Motor neuron (in vitro differentiated cells): ENCODE measurements at regions not wholly inside any gene's neighbourhood (a gene's known extent, or its start where the extent isn't known, plus 50 kb on each side); places are given as distances from the start of the nearest gene placed in this dataset.

Source experiments
- ATAC-seq, 8 experiments: fragments of 200-7000 bp; cut with Tn5 transposase; replicated peaks in 6 of 8; 2 replicates each; pipeline ENCODE4 v1.8.0; 2021; ENCODE audit warnings: mild to moderate bottlenecking in 8 of 8, moderate library complexity in 8 of 8
- H3K27ac ChIP-seq, 2 donors: fragments of 250-450 bp; sonication (Bioruptor Pico); 2 replicates each; pipeline ENCODE4 v1.9.0; 2021; ENCODE audit warnings: antibody characterized with exemption in 2 of 2, mild to moderate bottlenecking in 2 of 2, moderate library complexity in 1 of 2
- H3K4me1 ChIP-seq, 2 donors: fragments of 250-450 bp; sonication (Bioruptor Pico); replicated peaks in 1 of 2; 2 replicates each; pipeline ENCODE4 v1.6.1; 2021; ENCODE audit warnings: antibody characterized with exemption in 2 of 2, mild to moderate bottlenecking in 2 of 2, moderate library complexity in 1 of 2
- H3K4me3 ChIP-seq, 5 donors: fragments of 250-450 bp; sonication (Bioruptor Pico); 2 replicates each; pipeline ENCODE4 v1.9.0; 2021; ENCODE audit warnings: antibody characterized with exemption in 5 of 5, mild to moderate bottlenecking in 5 of 5, moderate library complexity in 4 of 5
- WGBS, 10 experiments: fragments of 450-650 bp; shearing (Covaris generic); methylation state at CpG; one replicate each; pipeline ENCODE4 v1.0.0; 2022; 5-methylcytosine and 5-hydroxymethylcytosine counted together
- in situ Hi-C, 9 experiments: fragments of 400-800 bp; cut with MboI; loops; one replicate each; pipeline ENCODE4 v1.15.0; 2021; ENCODE audit warnings: low sequenced_read_pairs in 9 of 9, low pct_unique_long_range_greater_than_20kb in 2 of 9; ENCODE audit not compliant: unreplicated experiment in 9 of 9

DNA sequence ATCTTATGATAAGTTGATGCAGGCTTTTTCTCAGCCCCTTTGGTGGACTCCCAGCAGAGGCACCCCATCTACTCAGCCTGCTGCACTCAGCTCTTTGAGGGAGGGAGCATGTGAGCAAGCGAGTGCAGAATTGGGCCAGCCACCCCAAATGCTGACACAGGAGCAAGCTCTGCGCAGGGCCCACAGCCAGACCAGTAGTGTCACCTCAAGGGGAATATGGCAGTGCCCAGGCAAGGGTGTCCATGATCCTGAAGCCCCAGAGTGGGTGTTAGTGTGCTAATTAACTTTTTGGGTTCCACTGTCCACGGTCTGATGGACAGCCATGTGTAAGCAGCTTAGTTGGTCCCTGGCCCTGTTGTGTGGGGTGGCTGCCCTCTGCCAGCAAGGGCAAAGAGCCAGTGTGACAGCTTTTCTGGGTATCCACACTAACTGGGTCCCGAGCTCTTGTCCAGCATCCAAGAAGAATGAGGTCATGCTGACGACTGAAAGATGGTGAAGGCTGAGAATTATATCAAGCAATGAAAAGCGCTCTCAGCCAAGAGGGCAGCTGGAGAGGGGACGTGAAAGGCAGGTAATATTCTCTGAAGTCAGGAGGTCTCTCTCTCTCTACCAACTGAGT is 898.3 kb upstream of the PCDH9 start:
- Histone ChIP-seq H3K4me3 (no peak overlapping the region), H3K27ac (no peak overlapping the region), H3K4me1 (peaks cover 0 to 4% of the 10 kb centered on the region in 2 donors)
- ATAC-seq: no peak
- 20 to 100% (median 60%) methylated on average over 1 to 4 of the region's 7 CpGs; no CpG with 5 or more reads in 1 of the 10 experiments for WGBS, 10 experiments
- in situ Hi-C loops: no loop called here

DNA sequence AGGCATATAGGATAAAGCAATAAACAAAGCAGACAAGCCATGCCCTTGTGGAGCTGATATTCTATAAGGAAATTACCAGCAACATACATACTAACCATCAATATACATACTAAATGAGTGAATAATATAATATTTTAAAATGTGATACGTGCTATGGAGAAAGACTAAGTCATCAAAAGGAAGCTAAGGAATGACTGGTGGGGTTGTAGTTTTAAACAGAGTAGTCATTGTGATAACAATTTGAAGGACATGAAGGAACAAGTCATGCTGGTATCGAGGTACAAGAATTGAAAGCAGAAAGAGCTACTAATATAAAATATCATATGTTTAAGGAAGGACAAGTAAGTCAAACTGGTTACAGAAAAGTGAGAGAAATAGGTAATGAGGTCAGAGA is 894.9 kb upstream of the PCDH9 start:
- in situ Hi-C loops: no loop called here
- WGBS, 10 experiments: 0 to 93% (median 22%) methylated on average over 1 to 2 of the region's 2 CpGs; no CpG with 5 or more reads in 2 of the 10 experiments

DNA sequence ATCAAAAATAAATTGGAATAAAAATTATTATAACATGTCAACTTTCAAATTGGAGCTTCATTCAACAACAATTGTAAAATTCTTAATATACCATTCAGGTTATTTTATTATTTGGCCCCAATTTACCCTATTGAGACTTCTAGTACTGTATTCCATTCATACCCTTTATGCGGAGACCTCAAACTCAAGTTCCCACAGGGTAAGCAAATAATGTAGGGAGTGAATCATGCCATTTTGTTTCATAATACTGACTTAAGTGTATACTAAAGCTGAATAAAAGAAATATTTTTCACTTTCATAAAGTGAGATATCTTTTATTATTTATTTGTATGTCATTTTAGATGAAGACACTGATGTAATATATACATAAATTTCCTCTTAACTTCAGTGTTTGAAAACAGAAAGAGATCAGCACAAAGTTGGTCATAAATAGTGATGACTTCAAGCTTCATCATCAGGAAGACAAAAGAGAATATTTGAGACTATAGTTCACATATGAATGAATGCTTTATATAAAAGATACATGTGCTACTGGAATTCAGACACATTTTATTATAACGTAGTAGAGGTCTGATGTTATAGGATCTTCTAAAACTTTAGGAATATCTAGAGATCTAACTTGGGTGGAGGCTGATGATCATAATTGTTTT is 894.4 kb upstream of the PCDH9 start:
- Histone ChIP-seq H3K27ac (no peak overlapping the region), H3K4me1 (no peaks in the 10 kb centered on the region), H3K4me3 (no peak overlapping the region)
- 45 to 100% (median 85%) methylated on average over 1 to 2 of the region's 2 CpGs for WGBS, 10 experiments
- no peak for ATAC-seq
- in situ Hi-C loops: no loop called here

More for the DNA sequence above, 894.9 kb upstream of the PCDH9 start:
- no peak overlapping the region for H3K27ac ChIP-seq
- ATAC-seq: no peak
- no peaks in the 10 kb centered on the region for H3K4me1 ChIP-seq
- H3K4me3 ChIP-seq: no peak overlapping the region

DNA sequence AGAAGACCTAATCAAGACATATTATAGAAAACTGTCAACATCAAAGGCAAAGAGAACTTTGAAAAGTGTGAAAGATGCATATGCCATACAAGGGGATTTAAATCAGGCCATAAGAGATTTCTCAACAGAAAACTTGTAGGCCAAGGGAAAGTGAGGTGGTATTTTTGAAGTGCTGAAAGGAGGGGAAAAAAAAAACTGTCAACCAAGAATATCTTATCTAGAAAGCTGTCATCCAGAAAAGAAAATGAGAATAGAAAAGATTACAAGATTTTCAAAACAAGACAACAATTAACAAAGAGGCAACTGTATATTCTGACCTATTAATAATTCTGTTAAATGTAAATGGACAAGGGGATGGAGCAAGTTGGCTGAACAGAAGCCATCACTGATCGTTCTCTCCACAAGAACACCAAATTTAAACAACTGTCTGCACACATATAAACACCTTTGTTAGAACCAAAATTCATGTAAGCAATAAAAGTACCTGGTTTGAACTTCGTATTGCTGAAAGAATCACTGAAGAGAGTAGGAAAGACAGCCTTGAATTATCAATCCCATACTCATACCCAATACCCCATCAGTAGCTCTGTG is 880.1 kb upstream of the PCDH9 start:
- in situ Hi-C loops: no loop called here
- 0 to 86% (median 67%) methylated on average over 1 to 2 of the region's 2 CpGs; no CpG with 5 or more reads in 1 of the 10 experiments for WGBS, 10 experiments
- Histone ChIP-seq H3K4me3 (no peak overlapping the region), H3K27ac (no peak overlapping the region), H3K4me1 (no peaks in the 10 kb centered on the region)
- ATAC-seq: no peak

DNA sequence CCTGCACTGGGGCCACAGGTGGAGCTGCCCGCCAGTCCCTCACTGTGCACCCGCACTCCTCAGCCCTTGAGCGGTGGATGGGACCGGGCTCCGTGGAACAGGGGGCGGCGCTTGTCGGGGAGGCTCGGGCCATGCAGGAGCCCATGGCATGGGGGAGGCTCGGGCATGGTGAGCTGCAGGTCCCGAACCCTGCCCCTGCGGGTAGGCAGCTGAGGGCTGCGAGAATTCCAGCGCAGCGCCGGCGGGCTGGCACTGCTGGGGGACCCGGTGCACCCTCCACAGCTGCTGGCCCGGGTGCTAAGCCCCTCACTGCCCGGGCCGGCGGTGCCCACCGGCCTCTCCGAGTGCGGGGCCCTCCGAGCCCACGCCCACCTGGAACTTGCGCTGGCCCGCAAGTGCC is 877.5 kb upstream of the PCDH9 start:
- ATAC-seq: no peak
- WGBS, 10 experiments: 76 to 100% (median 97%) methylated on average over 4 to 10 of the region's 29 CpGs; no CpG with 5 or more reads in 7 of the 10 experiments
- Histone ChIP-seq H3K4me1 (no peaks in the 10 kb centered on the region), H3K4me3 (no peak overlapping the region), H3K27ac (no peak overlapping the region)
- in situ Hi-C loops: no loop called here

DNA sequence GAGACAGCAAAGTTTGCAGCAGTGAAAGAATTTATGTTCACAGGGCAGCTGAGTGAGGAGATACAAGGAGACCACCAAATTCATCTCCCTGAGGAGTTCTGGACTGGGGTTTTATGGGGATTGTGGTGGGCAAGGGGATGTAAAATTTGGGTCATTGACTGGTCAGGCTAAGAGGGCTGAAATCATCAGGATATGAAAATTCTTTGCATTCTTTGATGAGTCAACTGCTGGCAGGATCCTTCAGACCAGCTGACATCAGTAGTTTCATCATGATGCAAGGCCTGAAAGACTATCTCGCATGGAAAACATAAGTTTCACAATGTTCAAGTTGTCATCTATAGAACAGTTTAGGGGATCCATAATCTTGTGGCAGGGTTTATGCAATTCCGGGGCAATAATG is 869.5 kb upstream of the PCDH9 start:
- in situ Hi-C loops: no loop called here
- 13 to 100% (median 90%) methylated on average over 1 to 2 of the region's 2 CpGs; no CpG with 5 or more reads in 4 of the 10 experiments for WGBS, 10 experiments
- peak in 3 of 8 experiments; percentile 43 to 73 (median 46) for ATAC-seq

DNA sequence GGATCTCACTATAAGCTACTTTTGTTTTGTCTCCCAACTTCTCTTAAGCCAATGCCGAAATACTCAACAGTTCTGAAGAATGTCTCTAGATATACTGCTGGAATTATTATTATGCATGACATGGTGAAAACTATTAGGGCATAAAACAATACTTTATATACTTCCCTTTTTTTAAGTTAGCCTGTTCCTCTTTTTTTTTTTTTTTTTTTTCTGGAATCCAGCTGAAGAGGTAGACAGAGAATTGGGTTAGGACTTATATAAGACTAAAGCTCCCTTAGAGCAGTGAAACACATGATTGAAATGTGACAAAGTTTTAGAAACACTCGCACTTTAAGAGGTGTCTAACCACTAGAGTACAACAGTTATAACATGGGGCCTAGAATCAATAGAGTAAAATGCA is 850.9 kb upstream of the PCDH9 start:
- Histone ChIP-seq H3K4me3 (no peak overlapping the region), H3K27ac (no peak overlapping the region), H3K4me1 (no peaks in the 10 kb centered on the region)
- in situ Hi-C loops: no loop called here
- ATAC-seq: no peak
- 11 to 100% (median 98%) methylated on average over 1 to 2 of the region's 2 CpGs for WGBS, 10 experiments

More for the DNA sequence above, 869.5 kb upstream of the PCDH9 start:
- no peaks in the 10 kb centered on the region for H3K4me1 ChIP-seq
- no peak overlapping the region for H3K4me3 ChIP-seq
- H3K27ac ChIP-seq: no peak overlapping the region

DNA sequence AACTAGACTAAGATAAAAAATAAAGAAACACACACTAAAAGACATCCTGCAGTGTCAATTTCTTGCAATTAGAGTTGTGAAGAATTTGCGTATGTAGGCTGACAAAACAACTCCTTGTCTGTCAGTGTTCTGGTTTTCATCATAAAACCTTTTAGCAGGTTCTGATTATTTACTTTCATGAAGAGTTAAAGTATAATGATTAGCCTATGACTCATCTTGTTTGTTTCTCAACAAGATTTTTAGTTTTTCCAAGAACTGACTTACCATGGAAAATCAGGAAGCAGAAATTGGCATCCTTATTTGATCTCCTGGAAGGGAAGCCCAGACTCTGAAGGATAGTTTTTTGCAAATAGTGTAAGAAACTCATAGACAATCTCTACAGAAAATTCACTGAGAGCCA is 848.7 kb upstream of the PCDH9 start:
- in situ Hi-C loops: no loop called here

DNA sequence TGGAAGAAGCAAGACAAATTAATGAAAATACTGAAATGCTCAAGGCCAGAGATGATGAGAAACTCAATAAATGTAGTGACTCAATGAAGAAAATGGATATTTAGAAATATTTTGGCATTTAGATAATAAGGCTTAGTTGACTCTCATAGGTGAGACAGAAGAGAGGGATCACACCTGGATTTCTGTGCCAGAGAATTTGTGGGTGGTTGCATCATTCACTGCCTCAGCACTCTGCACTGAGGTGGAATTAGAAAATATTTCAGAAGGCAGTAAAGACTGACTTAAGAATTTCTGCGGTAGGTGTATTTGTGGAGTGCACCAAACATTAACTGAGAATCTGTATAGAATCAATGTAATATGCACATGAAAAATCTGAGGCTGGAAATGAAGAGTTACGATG is 848.3 kb upstream of the PCDH9 start:
- H3K27ac ChIP-seq: no peak overlapping the region
- ATAC-seq: no peak
- no peak overlapping the region for H3K4me3 ChIP-seq
- no peaks in the 10 kb centered on the region for H3K4me1 ChIP-seq
- whole genome bisulfite sequencing, 10 experiments: 0 to 100% (median 80%) methylated on average over 1 to 2 of the region's 2 CpGs; no CpG with 5 or more reads in 1 of the 10 experiments
- in situ Hi-C loops: no loop called here

More for the DNA sequence above, 848.7 kb upstream of the PCDH9 start:
- Histone ChIP-seq H3K27ac (no peak overlapping the region), H3K4me1 (no peaks in the 10 kb centered on the region), H3K4me3 (no peak overlapping the region)
- ATAC-seq: no peak
- WGBS, 10 experiments: 0 to 100% (median 100%) methylated on average over 1 of the region's 1 CpG; no CpG with 5 or more reads in 1 of the 10 experiments

DNA sequence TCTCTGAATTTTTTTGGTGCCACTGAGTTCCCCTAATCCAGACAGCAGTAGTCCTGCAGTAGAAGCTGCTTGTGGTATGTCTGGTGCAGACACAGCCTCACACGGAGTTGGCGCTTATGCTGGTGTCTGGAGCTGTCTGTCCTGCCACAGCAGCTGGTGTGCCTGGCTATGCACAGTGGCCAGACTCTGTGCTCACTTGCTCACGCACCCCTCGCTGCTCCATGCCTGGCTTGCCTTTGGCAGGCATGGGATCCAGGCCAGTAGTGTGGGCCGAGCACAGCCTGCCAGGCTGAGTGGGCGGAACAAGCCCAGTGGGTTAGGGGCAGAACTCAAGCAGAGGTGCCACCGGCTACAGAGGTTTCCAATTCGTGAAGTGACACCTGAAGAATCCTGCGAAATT is 845.9 kb upstream of the PCDH9 start:
- in situ Hi-C loops: no loop called here
- no peak for ATAC-seq
- 0 to 100% (median 83%) methylated on average over 1 to 5 of the region's 9 CpGs; no CpG with 5 or more reads in 2 of the 10 experiments for WGBS, 10 experiments
- Histone ChIP-seq H3K4me1 (no peaks in the 10 kb centered on the region), H3K4me3 (no peak overlapping the region), H3K27ac (no peak overlapping the region)

DNA sequence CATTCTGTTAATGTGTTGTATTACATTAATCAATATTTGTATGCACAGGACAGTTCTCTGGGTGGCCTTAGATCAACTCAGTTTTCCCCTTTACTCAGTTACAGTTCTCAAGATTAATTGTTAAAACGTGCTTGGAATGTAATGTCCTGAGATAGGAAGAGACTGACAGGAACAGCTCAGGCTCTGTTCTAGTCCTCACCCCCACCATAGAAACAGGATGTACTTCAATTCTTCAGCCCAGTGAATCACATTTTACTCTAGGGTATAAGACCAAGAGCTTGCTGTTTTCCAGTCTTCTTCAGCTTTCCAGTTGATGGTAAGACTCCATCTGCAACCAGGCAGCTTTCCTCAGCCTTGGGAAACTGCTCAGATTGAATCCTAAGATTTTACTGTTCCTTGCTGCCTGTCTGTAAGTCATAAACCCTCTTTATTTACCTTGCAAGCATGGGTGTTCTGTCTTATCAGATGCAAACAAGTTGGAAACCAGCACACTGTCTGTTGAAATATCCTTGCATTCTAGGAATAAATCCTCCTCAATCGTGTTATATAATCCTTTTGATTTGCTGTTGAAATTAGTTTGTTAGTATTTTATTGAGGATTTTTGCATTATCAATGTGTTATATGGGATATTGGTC is 836.9 kb upstream of the PCDH9 start:
- Histone ChIP-seq H3K4me3 (no peak overlapping the region), H3K4me1 (no peaks in the 10 kb centered on the region), H3K27ac (no peak overlapping the region)
- WGBS, 10 experiments: 0 to 90% (median 37%) methylated on average over 1 to 2 of the region's 2 CpGs
- ATAC-seq: no peak
- in situ Hi-C loops: no loop called here

DNA sequence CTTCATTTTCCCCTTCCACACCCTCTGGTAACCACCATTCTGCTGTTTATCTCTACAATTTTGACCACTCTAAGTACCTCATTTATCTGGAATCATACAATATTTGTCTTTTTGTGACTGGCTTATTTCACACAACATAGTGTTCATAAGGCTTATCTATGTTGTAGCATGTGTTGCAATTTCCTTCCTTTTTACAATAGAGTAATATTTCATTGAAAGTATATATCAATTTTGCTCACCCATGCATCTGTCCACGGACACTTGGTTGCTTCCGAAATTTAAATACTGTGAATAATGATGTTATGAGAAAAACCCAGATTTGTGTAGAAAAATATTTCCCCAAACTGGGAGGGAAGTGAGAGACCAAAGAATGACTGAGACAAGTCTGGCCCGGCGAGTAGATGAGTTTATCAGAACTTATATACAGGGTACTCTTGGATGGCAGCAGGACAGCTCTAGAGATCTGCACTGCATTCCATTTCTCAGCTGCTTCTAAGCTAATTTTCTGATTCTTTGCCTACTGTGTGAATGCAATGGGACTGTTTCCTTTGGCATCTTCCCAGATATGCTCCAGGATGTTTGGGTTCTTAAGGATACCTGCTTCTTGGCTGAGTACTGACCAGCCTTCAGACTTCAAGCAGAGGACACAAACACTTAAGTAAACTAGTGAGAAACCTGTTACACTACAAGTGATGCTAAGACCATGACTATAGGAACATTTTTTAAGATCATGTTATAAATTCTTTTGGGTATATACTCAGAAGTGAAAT is 834.0 kb upstream of the PCDH9 start:
- Histone ChIP-seq H3K4me3 (no peak overlapping the region), H3K27ac (no peak overlapping the region), H3K4me1 (no peaks in the 10 kb centered on the region)
- ATAC-seq: no peak
- in situ Hi-C loops: no loop called here
- WGBS, 10 experiments: 0 to 100% (median 71%) methylated on average over 1 to 4 of the region's 4 CpGs; no CpG with 5 or more reads in 1 of the 10 experiments

DNA sequence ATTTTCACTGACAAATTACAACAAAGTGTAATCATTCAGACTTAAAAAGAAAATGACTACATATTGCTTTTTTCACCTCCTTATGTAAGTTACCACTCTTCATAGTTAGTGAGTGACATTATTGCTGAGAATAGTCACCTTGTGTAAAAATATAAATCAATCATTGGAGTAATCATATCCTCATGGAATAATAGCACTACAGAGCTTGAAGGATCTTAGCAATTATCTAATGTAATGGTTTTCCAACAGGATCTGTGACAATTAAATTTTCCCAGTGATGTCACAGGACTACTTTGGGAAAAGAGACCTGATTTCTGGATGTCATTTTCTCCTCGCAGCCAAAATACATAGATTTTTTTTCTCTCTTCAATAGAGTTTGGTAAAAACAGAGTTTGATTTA is 833.0 kb upstream of the PCDH9 start:
- Histone ChIP-seq H3K27ac (no peak overlapping the region), H3K4me1 (no peaks in the 10 kb centered on the region), H3K4me3 (no peak overlapping the region)
- 0 to 100% (median 83%) methylated on average over 1 of the region's 1 CpG; no CpG with 5 or more reads in 1 of the 10 experiments for WGBS, 10 experiments
- ATAC-seq: no peak
- in situ Hi-C loops: no loop called here
